ENCODE measurements at regions not wholly inside any gene's neighbourhood (a gene's known extent, or its start where the extent isn't known, plus 50 kb on each side); places are given as distances from the start of the nearest gene placed in this dataset.

DNA sequence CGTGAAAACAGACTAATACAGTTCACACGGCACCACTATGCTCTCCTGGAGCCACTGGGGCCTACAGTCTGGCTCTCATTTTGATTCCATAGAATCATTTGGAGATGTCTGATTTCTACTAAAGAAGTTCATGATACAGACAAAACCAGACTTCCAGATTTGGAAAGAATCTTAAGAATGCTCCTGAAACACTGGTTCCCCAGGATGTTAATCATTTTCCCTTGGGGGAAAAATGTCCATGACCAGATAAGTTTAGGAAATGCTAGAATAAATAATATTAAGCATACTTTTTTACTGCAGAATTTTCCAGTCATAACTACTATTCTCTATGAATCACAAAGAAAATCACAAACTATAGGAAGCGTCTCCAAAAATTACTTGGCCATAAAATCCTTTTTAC, 63.0 kb upstream of the RGS7 start:
- peak overlapping the region; percentile 94 for H3K27ac Mint-ChIP-seq (ENCODE audit: unreplicated experiment)
- peak overlapping the region; percentile 3 for H3K4me3 Mint-ChIP-seq (ENCODE audit: unreplicated experiment)
- no peak for DNase-seq (ENCODE audit: extremely low spot score, unreplicated experiment)
- H3K4me1 Mint-ChIP-seq (ENCODE audit: unreplicated experiment): peaks cover 48% of the 10 kb centered on the region
- no peaks in the 10 kb centered on the region for H3K9me3 Mint-ChIP-seq (ENCODE audit: unreplicated experiment)
- TF ChIP-seq, protein P1, sequence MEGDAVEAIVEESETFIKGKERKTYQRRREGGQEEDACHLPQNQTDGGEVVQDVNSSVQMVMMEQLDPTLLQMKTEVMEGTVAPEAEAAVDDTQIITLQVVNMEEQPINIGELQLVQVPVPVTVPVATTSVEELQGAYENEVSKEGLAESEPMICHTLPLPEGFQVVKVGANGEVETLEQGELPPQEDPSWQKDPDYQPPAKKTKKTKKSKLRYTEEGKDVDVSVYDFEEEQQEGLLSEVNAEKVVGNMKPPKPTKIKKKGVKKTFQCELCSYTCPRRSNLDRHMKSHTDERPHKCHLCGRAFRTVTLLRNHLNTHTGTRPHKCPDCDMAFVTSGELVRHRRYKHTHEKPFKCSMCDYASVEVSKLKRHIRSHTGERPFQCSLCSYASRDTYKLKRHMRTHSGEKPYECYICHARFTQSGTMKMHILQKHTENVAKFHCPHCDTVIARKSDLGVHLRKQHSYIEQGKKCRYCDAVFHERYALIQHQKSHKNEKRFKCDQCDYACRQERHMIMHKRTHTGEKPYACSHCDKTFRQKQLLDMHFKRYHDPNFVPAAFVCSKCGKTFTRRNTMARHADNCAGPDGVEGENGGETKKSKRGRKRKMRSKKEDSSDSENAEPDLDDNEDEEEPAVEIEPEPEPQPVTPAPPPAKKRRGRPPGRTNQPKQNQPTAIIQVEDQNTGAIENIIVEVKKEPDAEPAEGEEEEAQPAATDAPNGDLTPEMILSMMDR (IDR thresholded peaks at IDR 0.05): no peak
- H3K27me3 Mint-ChIP-seq (ENCODE audit: unreplicated experiment): no peaks in the 10 kb centered on the region
- H3K36me3 Mint-ChIP-seq (ENCODE audit: unreplicated experiment): no peaks in the 10 kb centered on the region

DNA sequence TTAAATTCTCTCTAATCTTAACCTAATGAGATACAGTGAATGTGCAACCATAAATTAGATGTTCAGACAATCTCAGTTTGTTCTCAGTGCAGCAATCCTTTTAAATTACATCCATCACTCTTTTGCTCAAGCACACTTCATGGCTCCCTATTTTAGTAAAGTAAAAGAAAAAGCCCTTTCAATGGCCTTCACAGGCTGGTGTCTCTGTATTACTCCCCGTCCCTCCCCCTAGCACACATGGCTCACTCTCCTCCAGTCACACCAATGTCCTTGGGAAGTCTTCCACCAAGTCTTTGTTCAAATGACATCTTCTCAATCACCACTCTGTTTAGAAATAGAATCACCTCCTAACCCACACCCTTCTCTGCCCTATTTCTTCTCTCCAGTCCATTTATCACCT, 60.3 kb upstream of the RGS7 start:
- no peaks in the 10 kb centered on the region for H3K27me3 Mint-ChIP-seq (ENCODE audit: unreplicated experiment)
- H3K4me3 Mint-ChIP-seq (ENCODE audit: unreplicated experiment): no peak overlapping the region
- peaks cover under 1% of the 10 kb centered on the region for H3K9me3 Mint-ChIP-seq (ENCODE audit: unreplicated experiment)
- TF ChIP-seq, protein P1 (IDR thresholded peaks at IDR 0.05): no peak
- no peaks in the 10 kb centered on the region for H3K36me3 Mint-ChIP-seq (ENCODE audit: unreplicated experiment)
- no peak overlapping the region for H3K27ac Mint-ChIP-seq (ENCODE audit: unreplicated experiment)
- no peak for DNase-seq (ENCODE audit: extremely low spot score, unreplicated experiment)
- H3K4me1 Mint-ChIP-seq (ENCODE audit: unreplicated experiment): peaks cover 59% of the 10 kb centered on the region

DNA sequence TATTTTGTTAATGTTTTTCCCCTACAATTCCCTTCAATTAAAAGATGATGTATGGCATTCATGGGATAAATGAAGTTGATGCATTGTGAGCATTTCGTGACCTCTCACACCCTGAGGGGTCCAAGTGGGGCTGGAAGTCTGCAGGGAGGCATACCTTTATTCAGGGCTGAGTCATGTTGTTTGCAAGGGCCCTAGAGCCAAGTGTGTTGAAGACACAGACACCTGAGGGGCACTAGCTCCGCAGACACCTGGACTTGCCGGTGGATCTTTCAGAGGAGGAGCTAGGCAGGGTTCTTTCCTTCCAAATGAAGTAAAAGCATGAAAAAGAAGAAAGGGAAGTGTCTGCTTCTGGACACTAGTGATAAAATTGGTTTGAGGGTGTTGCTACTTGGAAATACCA, 57.0 kb upstream of the RGS7 start:
- Mint-ChIP-seq H3K27me3 (ENCODE audit: unreplicated experiment) (no peaks in the 10 kb centered on the region), H3K9me3 (ENCODE audit: unreplicated experiment) (peaks cover 4% of the 10 kb centered on the region), H3K36me3 (ENCODE audit: unreplicated experiment) (no peaks in the 10 kb centered on the region), H3K4me1 (ENCODE audit: unreplicated experiment) (peaks cover 48% of the 10 kb centered on the region), H3K4me3 (ENCODE audit: unreplicated experiment) (no peak overlapping the region), H3K27ac (ENCODE audit: unreplicated experiment) (no peak overlapping the region)
- no peak for DNase-seq (ENCODE audit: extremely low spot score, unreplicated experiment)
- TF ChIP-seq, protein P1 (IDR thresholded peaks at IDR 0.05): no peak

DNA sequence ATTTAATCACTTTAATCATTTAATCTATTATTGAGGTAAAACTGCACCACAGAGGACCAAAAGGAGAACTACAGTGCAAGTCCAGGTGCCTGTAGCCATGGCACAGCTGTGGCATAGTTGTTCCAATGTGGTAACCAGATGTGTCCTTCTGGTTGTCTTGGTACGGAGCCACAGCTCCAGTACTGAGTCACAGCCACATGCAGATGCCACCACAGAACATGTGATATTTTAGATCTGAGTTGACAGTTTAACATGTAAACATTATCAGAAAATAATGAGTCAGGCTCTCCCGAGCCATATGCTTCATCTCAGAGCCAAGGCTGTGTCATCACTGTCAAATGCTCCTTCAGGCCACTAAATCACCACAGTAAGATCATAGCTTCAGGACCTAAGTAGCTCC, 56.4 kb upstream of the RGS7 start:
- Mint-ChIP-seq H3K27me3 (ENCODE audit: unreplicated experiment) (no peaks in the 10 kb centered on the region), H3K27ac (ENCODE audit: unreplicated experiment) (peak overlapping the region; percentile 29), H3K4me3 (ENCODE audit: unreplicated experiment) (no peak overlapping the region), H3K9me3 (ENCODE audit: unreplicated experiment) (peaks cover 4% of the 10 kb centered on the region), H3K36me3 (ENCODE audit: unreplicated experiment) (no peaks in the 10 kb centered on the region), H3K4me1 (ENCODE audit: unreplicated experiment) (peaks cover 47% of the 10 kb centered on the region)
- TF ChIP-seq, protein P1 (IDR thresholded peaks at IDR 0.05): no peak
- DNase-seq (ENCODE audit: extremely low spot score, unreplicated experiment): no peak

DNA sequence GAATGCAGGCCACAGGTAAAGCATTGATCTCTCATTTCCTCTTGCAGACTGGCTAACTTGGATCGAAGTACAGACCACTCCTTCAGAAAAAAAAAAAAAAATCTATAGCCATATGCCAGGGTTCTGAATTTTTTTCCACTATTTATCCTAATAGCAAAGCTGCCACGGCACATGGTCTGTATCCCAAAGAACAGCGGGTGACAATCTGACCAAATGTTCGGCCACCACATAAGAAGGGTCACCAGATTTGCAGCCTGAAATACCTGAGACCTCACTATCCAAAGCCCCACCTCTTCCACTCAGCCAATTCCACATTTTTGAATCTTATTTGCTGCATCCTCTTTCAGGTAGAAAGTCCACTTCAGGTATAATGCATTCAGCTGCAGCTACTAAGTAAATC, 55.6 kb upstream of the RGS7 start:
- Mint-ChIP-seq H3K9me3 (ENCODE audit: unreplicated experiment) (peaks cover 4% of the 10 kb centered on the region), H3K36me3 (ENCODE audit: unreplicated experiment) (no peaks in the 10 kb centered on the region), H3K27ac (ENCODE audit: unreplicated experiment) (no peak overlapping the region), H3K27me3 (ENCODE audit: unreplicated experiment) (no peaks in the 10 kb centered on the region), H3K4me1 (ENCODE audit: unreplicated experiment) (peaks cover 42% of the 10 kb centered on the region), H3K4me3 (ENCODE audit: unreplicated experiment) (no peak overlapping the region)
- DNase-seq (ENCODE audit: extremely low spot score, unreplicated experiment): no peak
- TF ChIP-seq, protein P1 (IDR thresholded peaks at IDR 0.05): no peak
